Ishikawa (cell line): ENCODE measurements at regions not wholly inside any gene's neighbourhood (a gene's known extent, or its start where the extent isn't known, plus 50 kb on each side); places are given as distances from the start of the nearest gene placed in this dataset.

ENCODE experiments used
- CEBPB ChIP-seq: IDR thresholded peaks from 2 replicates; pipeline ENCODE4 v1.6.1; 2012
- CREB1 ChIP-seq: IDR thresholded peaks from 2 replicates; pipeline ENCODE4 v1.6.1; 2012; ENCODE audit warnings: low read depth
- EGR1 ChIP-seq: IDR thresholded peaks from 2 replicates; pipeline ENCODE4 v1.6.1; 2012
- EP300 ChIP-seq: IDR thresholded peaks from 2 replicates; pipeline ENCODE4 v1.6.1; 2012; ENCODE audit warnings: borderline replicate concordance
- FOXM1 ChIP-seq: IDR thresholded peaks from 2 replicates; pipeline ENCODE4 v1.6.1; 2012; ENCODE audit warnings: low read depth, borderline replicate concordance
- MAX ChIP-seq: IDR thresholded peaks from 2 replicates; pipeline ENCODE4 v1.6.1; 2012
- NFIC ChIP-seq: IDR thresholded peaks from 2 replicates; pipeline ENCODE4 v1.6.1; 2012
- RAD21 ChIP-seq: IDR thresholded peaks from 2 replicates; pipeline ENCODE4 v1.6.1; 2012; ENCODE audit warnings: low read depth
- TAF1 ChIP-seq: IDR thresholded peaks from 2 replicates; pipeline ENCODE4 v1.6.1; 2012; ENCODE audit warnings: low read depth, mild to moderate bottlenecking
- TCF12 ChIP-seq: IDR thresholded peaks from 2 replicates; pipeline ENCODE4 v1.6.1; 2012; ENCODE audit warnings: low read depth
- TEAD4 ChIP-seq: IDR thresholded peaks from 2 replicates; pipeline ENCODE4 v1.6.1; 2012
- USF1 ChIP-seq: IDR thresholded peaks from 2 replicates; pipeline ENCODE4 v1.6.1; 2012
- YY1 ChIP-seq: IDR thresholded peaks from 2 replicates; pipeline ENCODE4 v1.6.1; 2012; ENCODE audit warnings: low read depth
- ZBTB7A ChIP-seq: IDR thresholded peaks from 2 replicates; pipeline ENCODE4 v1.6.1; 2012; ENCODE audit warnings: low read depth
- TF ChIP-seq, protein P1 (sequence below): IDR thresholded peaks from 2 replicates; pipeline ENCODE4 v1.6.1; 2012; ENCODE audit warnings: low read depth, mild to moderate bottlenecking

DNA sequence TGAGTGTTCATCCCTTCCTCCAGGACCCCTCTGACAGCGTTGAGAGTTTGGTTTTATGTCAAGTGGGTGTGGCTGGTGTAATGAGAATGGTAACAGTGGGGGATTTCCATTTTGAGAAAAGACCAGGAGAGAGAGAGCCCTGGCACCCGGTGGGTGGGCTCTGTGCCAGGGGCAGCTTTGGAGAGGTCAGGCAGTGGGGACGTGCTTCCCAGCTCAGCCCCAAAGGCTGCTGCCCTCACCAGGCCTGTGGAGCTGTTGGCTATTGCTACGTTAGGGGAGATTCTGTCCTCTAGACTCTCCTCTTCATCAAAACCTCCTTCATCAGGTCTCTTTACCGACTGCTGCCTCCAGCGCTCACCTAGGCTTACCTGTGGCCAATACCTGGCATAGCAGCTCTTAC lies 176.3 kb downstream of the PTPRU start:
- no peak for TF ChIP-seq USF1

- TF ChIP-seq RAD21 (no peak), YY1 (no peak), CEBPB (no peak), ZBTB7A (no peak), TCF12 (no peak), EGR1 (no peak), TEAD4 (no peak), TAF1 (no peak), NFIC (no peak), USF1 (no peak), EP300 (no peak), CREB1 (no peak), MAX (no peak)
- TF ChIP-seq, protein P1, sequence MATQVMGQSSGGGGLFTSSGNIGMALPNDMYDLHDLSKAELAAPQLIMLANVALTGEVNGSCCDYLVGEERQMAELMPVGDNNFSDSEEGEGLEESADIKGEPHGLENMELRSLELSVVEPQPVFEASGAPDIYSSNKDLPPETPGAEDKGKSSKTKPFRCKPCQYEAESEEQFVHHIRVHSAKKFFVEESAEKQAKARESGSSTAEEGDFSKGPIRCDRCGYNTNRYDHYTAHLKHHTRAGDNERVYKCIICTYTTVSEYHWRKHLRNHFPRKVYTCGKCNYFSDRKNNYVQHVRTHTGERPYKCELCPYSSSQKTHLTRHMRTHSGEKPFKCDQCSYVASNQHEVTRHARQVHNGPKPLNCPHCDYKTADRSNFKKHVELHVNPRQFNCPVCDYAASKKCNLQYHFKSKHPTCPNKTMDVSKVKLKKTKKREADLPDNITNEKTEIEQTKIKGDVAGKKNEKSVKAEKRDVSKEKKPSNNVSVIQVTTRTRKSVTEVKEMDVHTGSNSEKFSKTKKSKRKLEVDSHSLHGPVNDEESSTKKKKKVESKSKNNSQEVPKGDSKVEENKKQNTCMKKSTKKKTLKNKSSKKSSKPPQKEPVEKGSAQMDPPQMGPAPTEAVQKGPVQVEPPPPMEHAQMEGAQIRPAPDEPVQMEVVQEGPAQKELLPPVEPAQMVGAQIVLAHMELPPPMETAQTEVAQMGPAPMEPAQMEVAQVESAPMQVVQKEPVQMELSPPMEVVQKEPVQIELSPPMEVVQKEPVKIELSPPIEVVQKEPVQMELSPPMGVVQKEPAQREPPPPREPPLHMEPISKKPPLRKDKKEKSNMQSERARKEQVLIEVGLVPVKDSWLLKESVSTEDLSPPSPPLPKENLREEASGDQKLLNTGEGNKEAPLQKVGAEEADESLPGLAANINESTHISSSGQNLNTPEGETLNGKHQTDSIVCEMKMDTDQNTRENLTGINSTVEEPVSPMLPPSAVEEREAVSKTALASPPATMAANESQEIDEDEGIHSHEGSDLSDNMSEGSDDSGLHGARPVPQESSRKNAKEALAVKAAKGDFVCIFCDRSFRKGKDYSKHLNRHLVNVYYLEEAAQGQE: no peak
These were observed 174.2 kb downstream of the PTPRU start for GRCh38 chr1:29410476-29410875.

GRCh38 chr1:29409616-29410015 lies 173.3 kb downstream of the PTPRU start:
- TF ChIP-seq ZBTB7A (no peak), TAF1 (no peak), YY1 (no peak)
- TF ChIP-seq, protein P1: no peak

DNA sequence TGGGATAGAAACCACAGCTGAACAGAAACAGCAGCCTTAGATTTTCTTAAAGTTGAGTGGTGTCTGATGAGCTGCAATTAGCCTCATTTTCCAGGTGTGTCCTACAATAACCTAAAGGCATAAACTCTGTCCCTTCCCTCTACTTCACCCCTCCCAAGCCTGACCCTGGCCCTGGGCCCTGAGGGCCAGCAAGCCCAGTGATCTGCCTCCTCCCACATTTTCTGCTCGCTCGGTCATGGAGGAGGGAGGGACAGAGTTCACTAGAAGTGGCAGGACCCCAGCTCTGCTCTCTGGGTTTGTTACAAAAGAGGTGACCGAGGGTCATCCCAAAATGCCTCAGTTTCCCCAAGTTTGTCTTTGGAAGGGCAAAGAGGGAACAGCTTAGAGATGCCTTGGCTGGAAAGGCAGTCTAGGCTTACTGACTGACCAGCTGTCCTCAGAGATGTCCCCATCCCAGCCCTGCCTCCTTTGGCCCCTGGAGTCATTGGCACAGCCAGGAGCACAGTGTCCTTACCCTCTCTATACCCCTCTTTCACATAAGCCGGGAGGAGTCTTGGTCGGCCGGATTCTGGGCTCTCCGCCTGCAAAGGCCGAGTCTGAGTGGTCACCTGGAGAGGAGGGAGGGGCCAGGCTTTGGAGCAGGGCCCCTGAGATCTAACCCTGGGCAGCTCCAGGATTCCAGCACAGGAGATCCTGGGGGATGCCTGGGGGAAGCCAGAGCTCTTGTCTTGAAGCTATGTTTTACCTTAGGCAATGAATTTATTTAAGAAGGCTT lies 172.7 kb downstream of the PTPRU start:
- no peak for TF ChIP-seq RAD21
- no peak for TF ChIP-seq FOXM1
- no peak for TF ChIP-seq NFIC

DNA sequence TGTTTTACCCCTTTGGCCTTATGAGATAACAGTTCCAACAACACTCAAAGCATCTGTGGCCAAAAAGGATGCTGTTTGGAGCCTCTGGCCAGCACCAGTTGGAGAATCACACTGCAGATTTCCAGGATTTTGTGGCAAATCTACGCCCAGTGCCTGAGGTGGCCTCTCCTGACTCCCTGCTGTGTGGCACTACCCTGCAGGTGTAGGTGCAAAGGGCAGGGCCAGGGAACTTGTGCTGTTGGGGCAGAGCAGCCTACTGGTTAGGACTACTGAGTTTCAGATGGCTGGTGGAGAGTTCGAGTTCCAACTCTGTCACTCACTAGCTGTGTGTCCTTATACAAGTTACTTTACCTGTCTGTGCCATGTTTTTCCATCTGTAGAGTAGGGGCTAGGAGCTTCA lies 170.5 kb downstream of the PTPRU start:
- TF ChIP-seq TAF1 (no peak), EGR1 (no peak), MAX (no peak), NFIC (no peak), YY1 (no peak), FOXM1 (no peak), TCF12 (no peak), CREB1 (no peak), EP300 (no peak), CEBPB (no peak), TEAD4 (no peak), RAD21 (no peak), USF1 (no peak), ZBTB7A (no peak)
- TF ChIP-seq, protein P1: no peak
